ENCODE measurements at regions not wholly inside any gene's neighbourhood (a gene's known extent, or its start where the extent isn't known, plus 50 kb on each side); places are given as distances from the start of the nearest gene placed in this dataset.

- no peak for TF ChIP-seq CTCF (conservative IDR thresholded peaks at IDR 0.05; ENCODE audit: low read length)
- no peak for TF ChIP-seq EZH2phosphoT487 (IDR thresholded peaks at IDR 0.05; ENCODE audit: borderline replicate concordance, low read depth, low read length)
These were observed 63.1 kb upstream of the MGAT5 start for GRCh38 chr2:134190807-134191203.
